Panc1 (cell line): ENCODE measurements at regions not wholly inside any gene's neighbourhood (a gene's known extent, or its start where the extent isn't known, plus 50 kb on each side); places are given as distances from the start of the nearest gene placed in this dataset.

Experiments used
- ATAC-seq: fragments of 200-7000 bp; cut with Tn5 transposase; 2 replicates; pipeline ENCODE4 v1.9.1; 2020; ENCODE audit warnings: mild to moderate bottlenecking, moderate library complexity
- BruUV-seq: library from RNA; stranded (reverse); fragments of 400-500 nt; replicated peaks from 2 replicates; lab custom pipeline; 2021; lab: Mats Ljungman, UMichigan
- CTCF ChIA-PET: fragments of 300-600 bp; sonication (Branson Sonifier 250); formaldehyde crosslinking; loops from one replicate; lab custom pipeline; 2022; ENCODE audit warnings: antibody characterized with exemption; lab: Charles Lee
- POLR2A ChIA-PET: fragments of 300-600 bp; sonication (Branson Sonifier 250); formaldehyde crosslinking; loops from one replicate; lab custom pipeline; 2022; ENCODE audit warnings: antibody characterized with exemption; lab: Charles Lee
- DNase-seq: peaks from one replicate; pipeline ENCODE4 v3.0.0-alpha.2; 2010; ENCODE audit warnings: low read depth, low spot score
- H3K27ac ChIP-seq: 2 replicates; pipeline ENCODE4 v1.5.1; 2011; ENCODE audit warnings: mild to moderate bottlenecking, low read length, inconsistent platforms
- H3K27me3 ChIP-seq: fragments of 200-500 bp; sonication (Bioruptor generic); 2 replicates; pipeline ENCODE4 v1.6.0; 2014; ENCODE audit warnings: low read length, inconsistent platforms; ENCODE audit not compliant: control insufficient read depth, insufficient read depth
- H3K36me3 ChIP-seq: fragments of 200-500 bp; sonication (Bioruptor generic); 2 replicates; pipeline ENCODE4 v1.5.1; 2014; ENCODE audit warnings: inconsistent platforms, mild to moderate bottlenecking, low read length, moderate library complexity; ENCODE audit not compliant: control insufficient read depth, insufficient read depth
- H3K4me1 ChIP-seq: 2 replicates; pipeline ENCODE4 v1.5.1; 2011; ENCODE audit warnings: inconsistent platforms, mild to moderate bottlenecking, low read length, moderate library complexity; ENCODE audit not compliant: control insufficient read depth, insufficient read depth
- H3K4me3 ChIP-seq, 2 experiments: 2 replicates each; pipeline ENCODE4 v1.5.1; 2011 to 2012; ENCODE audit warnings: low read depth in 2 of 2, low read length in 2 of 2, mild to moderate bottlenecking in 2 of 2, inconsistent platforms in 1 of 2, moderate library complexity in 1 of 2
- H3K9me3 ChIP-seq: fragments of 200-500 bp; sonication (Bioruptor generic); 2 replicates; pipeline ENCODE4 v1.5.1; 2014; ENCODE audit warnings: low read depth, mild to moderate bottlenecking, inconsistent platforms, low read length, moderate library complexity; ENCODE audit not compliant: control insufficient read depth, insufficient read depth
- POLR2AphosphoS5 ChIP-seq: IDR thresholded peaks from 2 replicates; pipeline ENCODE4 v1.6.1; 2012; ENCODE audit warnings: mild to moderate bottlenecking, low read depth, low read length, moderate library complexity
- SIN3A ChIP-seq: IDR thresholded peaks from 2 replicates; pipeline ENCODE4 v1.6.1; 2012; ENCODE audit warnings: low read depth, mild to moderate bottlenecking, low read length, moderate library complexity, borderline replicate concordance; ENCODE audit not compliant: insufficient read depth
- TCF7L2 ChIP-seq: IDR thresholded peaks from 2 replicates; pipeline ENCODE4 v1.6.1; 2011; ENCODE audit warnings: mild to moderate bottlenecking, low read depth, low read length, inconsistent platforms
- in situ Hi-C: cut with HindIII; loops from 2 replicates; pipeline ENCODE4 v1.10.0; 2016; ENCODE audit warnings: low sequenced_read_pairs, low pct_unique_long_range_greater_than_20kb
- intact Hi-C: fragments of 100-400 bp; cut with micrococcal nuclease; formaldehyde crosslinking; loops from one replicate; pipeline ENCODE4 v1.10.0; 2022; ENCODE audit not compliant: unreplicated experiment
- TF ChIP-seq, protein P1 (sequence below), 2 experiments: IDR thresholded peaks; 2 replicates each; pipeline ENCODE4 v1.6.1; 2011 to 2012; ENCODE audit warnings: low read depth in 2 of 2, control low read depth in 1 of 2, low read length in 1 of 2, mild to moderate bottlenecking in 1 of 2, moderate library complexity in 1 of 2; ENCODE audit not compliant: insufficient read depth in 1 of 2
- TF ChIP-seq, protein P2 (sequence below): fragments of 450-650 bp; IDR thresholded peaks from 2 replicates; pipeline ENCODE4 v1.5.1; 2017; ENCODE audit warnings: mild to moderate bottlenecking

- Histone ChIP-seq H3K4me1 (no peaks in the 10 kb centered on the region), H3K27ac (no peak overlapping the region), H3K4me3 (no peak overlapping the region), H3K36me3 (no peaks in the 10 kb centered on the region), H3K27me3 (no peaks in the 10 kb centered on the region), H3K9me3 (no peaks in the 10 kb centered on the region)
- no peak for ATAC-seq
- no peak for DNase-seq
- ChIA-PET CTCF (no interaction called here), POLR2A (no interaction called here)
- BruUV-seq, result no TSS peak
- TF ChIP-seq POLR2AphosphoS5, result no peak
- no peak for TF ChIP-seq SIN3A
- TF ChIP-seq TCF7L2, result no peak
- TF ChIP-seq, protein P1, sequence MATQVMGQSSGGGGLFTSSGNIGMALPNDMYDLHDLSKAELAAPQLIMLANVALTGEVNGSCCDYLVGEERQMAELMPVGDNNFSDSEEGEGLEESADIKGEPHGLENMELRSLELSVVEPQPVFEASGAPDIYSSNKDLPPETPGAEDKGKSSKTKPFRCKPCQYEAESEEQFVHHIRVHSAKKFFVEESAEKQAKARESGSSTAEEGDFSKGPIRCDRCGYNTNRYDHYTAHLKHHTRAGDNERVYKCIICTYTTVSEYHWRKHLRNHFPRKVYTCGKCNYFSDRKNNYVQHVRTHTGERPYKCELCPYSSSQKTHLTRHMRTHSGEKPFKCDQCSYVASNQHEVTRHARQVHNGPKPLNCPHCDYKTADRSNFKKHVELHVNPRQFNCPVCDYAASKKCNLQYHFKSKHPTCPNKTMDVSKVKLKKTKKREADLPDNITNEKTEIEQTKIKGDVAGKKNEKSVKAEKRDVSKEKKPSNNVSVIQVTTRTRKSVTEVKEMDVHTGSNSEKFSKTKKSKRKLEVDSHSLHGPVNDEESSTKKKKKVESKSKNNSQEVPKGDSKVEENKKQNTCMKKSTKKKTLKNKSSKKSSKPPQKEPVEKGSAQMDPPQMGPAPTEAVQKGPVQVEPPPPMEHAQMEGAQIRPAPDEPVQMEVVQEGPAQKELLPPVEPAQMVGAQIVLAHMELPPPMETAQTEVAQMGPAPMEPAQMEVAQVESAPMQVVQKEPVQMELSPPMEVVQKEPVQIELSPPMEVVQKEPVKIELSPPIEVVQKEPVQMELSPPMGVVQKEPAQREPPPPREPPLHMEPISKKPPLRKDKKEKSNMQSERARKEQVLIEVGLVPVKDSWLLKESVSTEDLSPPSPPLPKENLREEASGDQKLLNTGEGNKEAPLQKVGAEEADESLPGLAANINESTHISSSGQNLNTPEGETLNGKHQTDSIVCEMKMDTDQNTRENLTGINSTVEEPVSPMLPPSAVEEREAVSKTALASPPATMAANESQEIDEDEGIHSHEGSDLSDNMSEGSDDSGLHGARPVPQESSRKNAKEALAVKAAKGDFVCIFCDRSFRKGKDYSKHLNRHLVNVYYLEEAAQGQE (IDR thresholded peaks at IDR 0.05; ENCODE audit: insufficient read depth in 1 of 2, low read depth in 2 of 2, low read length in 1 of 2), result no peak
- TF ChIP-seq, protein P2, sequence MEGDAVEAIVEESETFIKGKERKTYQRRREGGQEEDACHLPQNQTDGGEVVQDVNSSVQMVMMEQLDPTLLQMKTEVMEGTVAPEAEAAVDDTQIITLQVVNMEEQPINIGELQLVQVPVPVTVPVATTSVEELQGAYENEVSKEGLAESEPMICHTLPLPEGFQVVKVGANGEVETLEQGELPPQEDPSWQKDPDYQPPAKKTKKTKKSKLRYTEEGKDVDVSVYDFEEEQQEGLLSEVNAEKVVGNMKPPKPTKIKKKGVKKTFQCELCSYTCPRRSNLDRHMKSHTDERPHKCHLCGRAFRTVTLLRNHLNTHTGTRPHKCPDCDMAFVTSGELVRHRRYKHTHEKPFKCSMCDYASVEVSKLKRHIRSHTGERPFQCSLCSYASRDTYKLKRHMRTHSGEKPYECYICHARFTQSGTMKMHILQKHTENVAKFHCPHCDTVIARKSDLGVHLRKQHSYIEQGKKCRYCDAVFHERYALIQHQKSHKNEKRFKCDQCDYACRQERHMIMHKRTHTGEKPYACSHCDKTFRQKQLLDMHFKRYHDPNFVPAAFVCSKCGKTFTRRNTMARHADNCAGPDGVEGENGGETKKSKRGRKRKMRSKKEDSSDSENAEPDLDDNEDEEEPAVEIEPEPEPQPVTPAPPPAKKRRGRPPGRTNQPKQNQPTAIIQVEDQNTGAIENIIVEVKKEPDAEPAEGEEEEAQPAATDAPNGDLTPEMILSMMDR, result no peak
- in situ Hi-C loops, result no loop called here
- intact Hi-C loops, result no loop called here
Observed at GRCh38 chr12:85405781-85406522, 125.9 kb downstream of the ALX1 start.

GRCh38 chr12:85413266-85413665, 133.2 kb downstream of the ALX1 start:
- intact Hi-C loops (no loop called here), in situ Hi-C loops (no loop called here)
- ChIA-PET CTCF (no interaction called here), POLR2A (no interaction called here)
- no peak overlapping the region for H3K4me3 ChIP-seq
- H3K27me3 ChIP-seq, result no peaks in the 10 kb centered on the region
- H3K9me3 ChIP-seq, result no peaks in the 10 kb centered on the region
- BruUV-seq, result no TSS peak
- no peak overlapping the region for H3K27ac ChIP-seq
- no peaks in the 10 kb centered on the region for H3K36me3 ChIP-seq
- H3K4me1 ChIP-seq, result no peaks in the 10 kb centered on the region
- ATAC-seq (no peak), DNase-seq (no peak)
- TF ChIP-seq SIN3A (no peak), TCF7L2 (no peak), POLR2AphosphoS5 (no peak)
- TF ChIP-seq, protein P1 (IDR thresholded peaks at IDR 0.05; ENCODE audit: insufficient read depth in 1 of 2, low read depth in 2 of 2, low read length in 1 of 2), result no peak
- TF ChIP-seq, protein P2, result no peak
